GM23338 (cell line): ENCODE measurements at regions not wholly inside any gene's neighbourhood (a gene's known extent, or its start where the extent isn't known, plus 50 kb on each side); places are given as distances from the start of the nearest gene placed in this dataset.

Experiments
- ATAC-seq: fragments of 200-7000 bp; cut with Tn5 transposase; 3 replicates; pipeline ENCODE4 v1.9.1; 2020
- DNase-seq: peaks from one replicate; pipeline ENCODE4 v3.0.0-alpha.2; 2015; ENCODE audit warnings: low spot score
- H2AFZ ChIP-seq: fragments of 200-600 bp; sonication (generic); 2 replicates; pipeline ENCODE4 v1.8.0; 2016; ENCODE audit warnings: antibody characterized with exemption, mild to moderate bottlenecking, moderate library complexity
- H3F3A ChIP-seq: fragments of 200-600 bp; sonication (generic); replicated peaks from 2 replicates; pipeline ENCODE4 v1.8.0; 2017; ENCODE audit warnings: antibody characterized with exemption, mixed run types, low read depth
- H3K27ac ChIP-seq: fragments of 200-600 bp; sonication (generic); 2 replicates; pipeline ENCODE4 v1.6.1; 2016; ENCODE audit warnings: low read depth
- H3K27me3 ChIP-seq: fragments of 200-600 bp; sonication (generic); 2 replicates; pipeline ENCODE4 v1.8.0; 2016; ENCODE audit warnings: mild to moderate bottlenecking, mixed run types, moderate library complexity; ENCODE audit not compliant: insufficient read depth
- H3K36me3 ChIP-seq: fragments of 200-600 bp; sonication (generic); 2 replicates; pipeline ENCODE4 v1.8.0; 2016; ENCODE audit warnings: mild to moderate bottlenecking; ENCODE audit not compliant: insufficient read depth
- H3K4me1 ChIP-seq: fragments of 200-600 bp; sonication (generic); 2 replicates; pipeline ENCODE4 v1.8.0; 2016; ENCODE audit warnings: mild to moderate bottlenecking, moderate library complexity; ENCODE audit not compliant: insufficient read depth
- H3K4me2 ChIP-seq: fragments of 200-600 bp; sonication (generic); 2 replicates; pipeline ENCODE4 v1.7.1; 2017; ENCODE audit warnings: mixed run types
- H3K4me3 ChIP-seq: fragments of 200-600 bp; sonication (generic); 2 replicates; pipeline ENCODE4 v1.6.1; 2016; ENCODE audit warnings: mixed run types
- H3K79me2 ChIP-seq: fragments of 200-600 bp; sonication (generic); replicated peaks from 2 replicates; pipeline ENCODE4 v1.8.0; 2017; ENCODE audit warnings: mild to moderate bottlenecking; ENCODE audit not compliant: insufficient read depth
- H3K9me2 ChIP-seq: fragments of 200-600 bp; sonication (generic); 2 replicates; pipeline ENCODE4 v1.8.0; 2017; ENCODE audit not compliant: insufficient read depth
- H4K20me1 ChIP-seq: fragments of 200-600 bp; sonication (generic); replicated peaks from 2 replicates; pipeline ENCODE4 v1.8.0; 2017; ENCODE audit warnings: mild to moderate bottlenecking; ENCODE audit not compliant: insufficient read depth
- H3K27ac Mint-ChIP-seq: 2 replicates; pipeline ENCODE4 v1.8.0; 2020; ENCODE audit warnings: inconsistent platforms, mild to moderate bottlenecking, moderate library complexity, mixed read lengths
- H3K27me3 Mint-ChIP-seq: 3 replicates; pipeline ENCODE4 v1.8.0; 2022; ENCODE audit warnings: low read depth, mild to moderate bottlenecking, moderate library complexity, mixed read lengths, inconsistent platforms; ENCODE audit not compliant: insufficient read depth, poor library complexity
- H3K36me3 Mint-ChIP-seq: 3 replicates; pipeline ENCODE4 v1.8.0; 2021; ENCODE audit warnings: low read depth, mild to moderate bottlenecking, inconsistent platforms, moderate library complexity, mixed read lengths
- H3K4me1 Mint-ChIP-seq: 3 replicates; pipeline ENCODE4 v1.8.0; 2020; ENCODE audit warnings: mild to moderate bottlenecking, inconsistent platforms, mixed read lengths
- H3K4me3 Mint-ChIP-seq: 3 replicates; pipeline ENCODE4 v1.8.0; 2021; ENCODE audit warnings: moderate library complexity, mild to moderate bottlenecking, inconsistent platforms, mixed read lengths
- H3K9me3 Mint-ChIP-seq: 3 replicates; pipeline ENCODE4 v1.8.0; 2020; ENCODE audit warnings: moderate library complexity, mild to moderate bottlenecking, inconsistent platforms, mixed read lengths
- CREB1 ChIP-seq: fragments of 250-450 bp; sonication (Bioruptor Pico); IDR thresholded peaks from 2 replicates; pipeline ENCODE4 v1.5.0; 2020; ENCODE audit warnings: low read depth, mild to moderate bottlenecking, moderate library complexity
- CTCF ChIP-seq, 2 experiments: fragments of 200-600 bp in 1 of 2; sonication (generic) in 1 of 2; conservative IDR thresholded peaks; 2 replicates each; pipeline versions ENCODE4 v1.5.1 to v1.6.1; 2016 to 2017; ENCODE audit warnings: antibody characterized with exemption in 2 of 2, low read depth in 2 of 2, mild to moderate bottlenecking in 2 of 2, moderate library complexity in 1 of 2
- ETS1 ChIP-seq: IDR thresholded peaks from 2 replicates; pipeline ENCODE4 v1.6.1; 2016; ENCODE audit warnings: antibody characterized with exemption
- EZH2 ChIP-seq: fragments of 200-600 bp; sonication (generic); IDR thresholded peaks from one replicate; pipeline ENCODE4 v1.8.0; 2017; ENCODE audit warnings: antibody characterized with exemption, mild to moderate bottlenecking, low read depth; ENCODE audit not compliant: unreplicated experiment
- EZH2phosphoT487 ChIP-seq: fragments of 200-600 bp; sonication (generic); IDR thresholded peaks from one replicate; pipeline ENCODE4 v1.8.1; 2018; ENCODE audit warnings: antibody characterized with exemption; ENCODE audit not compliant: unreplicated experiment
- JUNB ChIP-seq: IDR thresholded peaks from one replicate; pipeline ENCODE4 v1.6.1; 2016; ENCODE audit warnings: antibody characterized with exemption; ENCODE audit not compliant: unreplicated experiment
- NANOG ChIP-seq: IDR thresholded peaks from 2 replicates; pipeline ENCODE4 v1.6.1; 2016; ENCODE audit warnings: antibody characterized with exemption, borderline replicate concordance
- POLR2AphosphoS5 ChIP-seq: IDR thresholded peaks from 2 replicates; pipeline ENCODE4 v1.6.1; 2016; ENCODE audit warnings: antibody characterized with exemption, low read depth
- REST ChIP-seq: IDR thresholded peaks from one replicate; pipeline ENCODE4 v1.6.1; 2018; ENCODE audit warnings: antibody characterized with exemption; ENCODE audit not compliant: unreplicated experiment
- STAT1 ChIP-seq: IDR thresholded peaks from one replicate; pipeline ENCODE4 v1.6.1; 2016; ENCODE audit warnings: antibody characterized with exemption; ENCODE audit not compliant: unreplicated experiment
- ZNF114 ChIP-seq: fragments of 250-450 bp; sonication (Bioruptor Pico); IDR thresholded peaks from 2 replicates; pipeline ENCODE4 v1.5.0; 2020; ENCODE audit warnings: mild to moderate bottlenecking, moderate library complexity
- ZNF331 ChIP-seq: fragments of 250-450 bp; sonication (Bioruptor Pico); IDR thresholded peaks from 2 replicates; pipeline ENCODE4 v1.5.0; 2020; ENCODE audit warnings: low read depth, mild to moderate bottlenecking, moderate library complexity
- ZNF462 ChIP-seq: fragments of 250-450 bp; sonication (Bioruptor Pico); IDR thresholded peaks from 2 replicates; pipeline ENCODE4 v1.5.0; 2020; ENCODE audit warnings: mild to moderate bottlenecking, moderate library complexity

- TF ChIP-seq ZNF331 (CRISPR knock-in tag) = no peak
- TF ChIP-seq POLR2AphosphoS5 = no peak
- TF ChIP-seq EZH2 = no peak
- TF ChIP-seq ETS1 = no peak
- no peak for TF ChIP-seq STAT1
- TF ChIP-seq CREB1 (CRISPR knock-in tag) = no peak
- TF ChIP-seq ZNF114 (CRISPR knock-in tag) = no peak
- TF ChIP-seq REST = no peak
- TF ChIP-seq CTCF (conservative IDR thresholded peaks at IDR 0.05; ENCODE audit: low read depth in 2 of 2) = no peak
- TF ChIP-seq ZNF462 (CRISPR knock-in tag) = no peak
- TF ChIP-seq EZH2phosphoT487 = no peak
- TF ChIP-seq JUNB = no peak
- TF ChIP-seq NANOG = no peak
Measured at GRCh38 chr1:168819668-168820067, 90.7 kb upstream of the DPT start.

More at GRCh38 chr1:168819668-168820067, 90.7 kb upstream of the DPT start:
- Histone ChIP-seq H3K9me2 (0 out of 2 replicates have a peak, but pooled peaks cover 3% of the 10 kb centered on the region), H3K27ac (no peak overlapping the region), H3F3A (no peaks in the 10 kb centered on the region), H3K27me3 (no peaks in the 10 kb centered on the region), H3K79me2 (no peaks in the 10 kb centered on the region), H2AFZ (no peak overlapping the region), H4K20me1 (no peaks in the 10 kb centered on the region), H3K4me2 (no peak overlapping the region), H3K4me1 (no peaks in the 10 kb centered on the region), H3K36me3 (no peaks in the 10 kb centered on the region), H3K4me3 (no peak overlapping the region)
- H3K4me3 Mint-ChIP-seq = no peak overlapping the region
- no peak overlapping the region for H3K27ac Mint-ChIP-seq
- no peaks in the 10 kb centered on the region for H3K4me1 Mint-ChIP-seq
- no peaks in the 10 kb centered on the region for H3K36me3 Mint-ChIP-seq
- DNase-seq (no peak), ATAC-seq (no peak)
- H3K27me3 Mint-ChIP-seq = peaks cover 4% of the 10 kb centered on the region
- no peaks in the 10 kb centered on the region for H3K9me3 Mint-ChIP-seq
